Neural progenitor cell (in vitro differentiated cells): ENCODE measurements at regions not wholly inside any gene's neighbourhood (a gene's known extent, or its start where the extent isn't known, plus 50 kb on each side); places are given as distances from the start of the nearest gene placed in this dataset.

ENCODE experiments used
- DNase-seq: peaks from one replicate; pipeline ENCODE4 v3.0.0-alpha.2; 2016; ENCODE audit warnings: low spot score
- H2AFZ ChIP-seq: fragments of 200-600 bp; sonication (generic); replicated peaks from 2 replicates; pipeline ENCODE4 v1.6.1; 2016; ENCODE audit warnings: antibody characterized with exemption
- H3F3A ChIP-seq: fragments of 200-600 bp; sonication (generic); 2 replicates; pipeline ENCODE4 v1.6.1; 2016; ENCODE audit warnings: antibody characterized with exemption, low read depth
- H3K27ac ChIP-seq: fragments of 200-600 bp; sonication (generic); 2 replicates; pipeline ENCODE4 v1.5.1; 2016; ENCODE audit warnings: mild to moderate bottlenecking
- H3K27me3 ChIP-seq: fragments of 200-600 bp; sonication (generic); 2 replicates; pipeline ENCODE4 v1.6.1; 2016; ENCODE audit warnings: mild to moderate bottlenecking, moderate library complexity
- H3K36me3 ChIP-seq: fragments of 200-600 bp; sonication (generic); 2 replicates; pipeline ENCODE4 v1.5.1; 2016
- H3K4me1 ChIP-seq: fragments of 200-600 bp; sonication (generic); 2 replicates; pipeline ENCODE4 v1.6.1; 2016; ENCODE audit warnings: mixed run types
- H3K4me2 ChIP-seq: fragments of 200-600 bp; sonication (generic); 2 replicates; pipeline ENCODE4 v1.6.1; 2016
- H3K4me3 ChIP-seq: fragments of 200-600 bp; sonication (generic); 2 replicates; pipeline ENCODE4 v1.5.1; 2016
- H3K79me2 ChIP-seq: fragments of 200-600 bp; sonication (generic); 2 replicates; pipeline ENCODE4 v1.6.1; 2016; ENCODE audit warnings: low read depth
- H3K9ac ChIP-seq: fragments of 200-600 bp; sonication (generic); 2 replicates; pipeline ENCODE4 v1.6.1; 2016
- H3K9me3 ChIP-seq: fragments of 200-600 bp; sonication (generic); 2 replicates; pipeline ENCODE4 v1.5.1; 2016; ENCODE audit warnings: low read depth
- H4K20me1 ChIP-seq: fragments of 200-600 bp; sonication (generic); 2 replicates; pipeline ENCODE4 v1.6.1; 2016; ENCODE audit warnings: low read depth
- H3K27ac Mint-ChIP-seq: 3 replicates; pipeline ENCODE4 v1.8.0; 2021; ENCODE audit warnings: mixed read lengths
- H3K27me3 Mint-ChIP-seq: 2 replicates; pipeline ENCODE4 v1.8.0; 2022; ENCODE audit warnings: low read depth, mild to moderate bottlenecking, inconsistent platforms, moderate library complexity, mixed read lengths; ENCODE audit not compliant: insufficient read depth
- H3K36me3 Mint-ChIP-seq: 3 replicates; pipeline ENCODE4 v1.8.0; 2021; ENCODE audit warnings: mixed read lengths
- H3K4me1 Mint-ChIP-seq: 3 replicates; pipeline ENCODE4 v1.8.0; 2021; ENCODE audit warnings: mixed read lengths
- H3K4me3 Mint-ChIP-seq: 3 replicates; pipeline ENCODE4 v1.8.0; 2021; ENCODE audit warnings: mild to moderate bottlenecking, moderate library complexity, mixed read lengths
- H3K9me3 Mint-ChIP-seq: 3 replicates; pipeline ENCODE4 v1.8.0; 2020; ENCODE audit warnings: mixed read lengths
- EZH2 ChIP-seq: fragments of 200-600 bp; sonication (generic); IDR thresholded peaks from 2 replicates; pipeline ENCODE4 v1.6.1; 2017; ENCODE audit warnings: antibody characterized with exemption, mild to moderate bottlenecking, moderate library complexity
- EZH2phosphoT487 ChIP-seq: fragments of 200-600 bp; sonication (generic); IDR thresholded peaks from 2 replicates; pipeline ENCODE4 v1.6.1; 2017; ENCODE audit warnings: antibody characterized with exemption
- TF ChIP-seq, protein P1 (sequence below): fragments of 200-600 bp; sonication (generic); IDR thresholded peaks from 2 replicates; pipeline ENCODE4 v1.5.1; 2017; ENCODE audit warnings: antibody characterized with exemption, mild to moderate bottlenecking

DNA sequence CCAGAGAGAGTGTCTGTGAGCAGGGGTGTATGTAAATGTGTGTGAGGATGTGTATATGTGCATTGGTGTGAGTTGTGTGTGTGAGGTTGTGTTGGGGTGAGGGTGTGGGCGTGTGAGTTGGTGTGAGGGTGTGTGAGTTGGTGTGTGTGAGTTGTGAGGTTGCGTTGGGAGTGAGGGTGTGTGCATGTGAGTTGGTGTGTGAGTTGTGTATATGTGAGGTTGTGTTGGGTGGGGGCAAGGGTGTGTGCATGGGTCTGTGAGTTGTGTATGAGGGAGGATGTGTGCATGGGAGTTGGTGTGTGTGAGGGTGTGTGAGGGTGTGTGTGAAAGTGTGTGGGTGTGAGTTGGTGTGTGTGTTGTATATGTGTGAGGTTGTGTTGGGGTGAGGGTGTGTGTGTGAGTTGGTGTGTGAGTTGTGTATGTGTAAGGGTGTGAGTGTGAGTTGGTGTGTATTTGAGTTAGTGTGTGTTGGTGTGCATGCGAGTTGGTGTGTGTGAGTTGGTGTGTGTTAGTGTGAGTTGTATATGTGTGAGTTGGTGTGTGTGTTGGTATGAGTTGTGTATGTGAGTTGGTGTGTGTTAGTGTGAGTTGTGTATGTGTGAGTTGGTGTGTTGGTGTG is 161.6 kb upstream of the IER5L start:
- DNase-seq = no peak
- H3K79me2 ChIP-seq = no peaks in the 10 kb centered on the region
- peaks cover 57% of the 10 kb centered on the region for H3F3A ChIP-seq
- Mint-ChIP-seq H3K27ac (no peak overlapping the region), H3K9me3 (no peaks in the 10 kb centered on the region), H3K4me3 (no peak overlapping the region), H3K27me3 (peaks cover 9% of the 10 kb centered on the region), H3K36me3 (no peaks in the 10 kb centered on the region), H3K4me1 (peaks cover 37% of the 10 kb centered on the region)
- no peak overlapping the region for H3K9ac ChIP-seq
- peaks cover 16% of the 10 kb centered on the region for H3K4me1 ChIP-seq
- H3K27me3 ChIP-seq = no peaks in the 10 kb centered on the region
- no peak overlapping the region for H2AFZ ChIP-seq
- H4K20me1 ChIP-seq = no peaks in the 10 kb centered on the region
- H3K27ac ChIP-seq = no peak overlapping the region
- no peaks in the 10 kb centered on the region for H3K36me3 ChIP-seq
- H3K4me3 ChIP-seq = no peak overlapping the region
- no peak overlapping the region for H3K4me2 ChIP-seq
- TF ChIP-seq EZH2phosphoT487 (no peak), EZH2 (no peak)
- TF ChIP-seq, protein P1, sequence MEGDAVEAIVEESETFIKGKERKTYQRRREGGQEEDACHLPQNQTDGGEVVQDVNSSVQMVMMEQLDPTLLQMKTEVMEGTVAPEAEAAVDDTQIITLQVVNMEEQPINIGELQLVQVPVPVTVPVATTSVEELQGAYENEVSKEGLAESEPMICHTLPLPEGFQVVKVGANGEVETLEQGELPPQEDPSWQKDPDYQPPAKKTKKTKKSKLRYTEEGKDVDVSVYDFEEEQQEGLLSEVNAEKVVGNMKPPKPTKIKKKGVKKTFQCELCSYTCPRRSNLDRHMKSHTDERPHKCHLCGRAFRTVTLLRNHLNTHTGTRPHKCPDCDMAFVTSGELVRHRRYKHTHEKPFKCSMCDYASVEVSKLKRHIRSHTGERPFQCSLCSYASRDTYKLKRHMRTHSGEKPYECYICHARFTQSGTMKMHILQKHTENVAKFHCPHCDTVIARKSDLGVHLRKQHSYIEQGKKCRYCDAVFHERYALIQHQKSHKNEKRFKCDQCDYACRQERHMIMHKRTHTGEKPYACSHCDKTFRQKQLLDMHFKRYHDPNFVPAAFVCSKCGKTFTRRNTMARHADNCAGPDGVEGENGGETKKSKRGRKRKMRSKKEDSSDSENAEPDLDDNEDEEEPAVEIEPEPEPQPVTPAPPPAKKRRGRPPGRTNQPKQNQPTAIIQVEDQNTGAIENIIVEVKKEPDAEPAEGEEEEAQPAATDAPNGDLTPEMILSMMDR = no peak
- no peaks in the 10 kb centered on the region for H3K9me3 ChIP-seq

DNA sequence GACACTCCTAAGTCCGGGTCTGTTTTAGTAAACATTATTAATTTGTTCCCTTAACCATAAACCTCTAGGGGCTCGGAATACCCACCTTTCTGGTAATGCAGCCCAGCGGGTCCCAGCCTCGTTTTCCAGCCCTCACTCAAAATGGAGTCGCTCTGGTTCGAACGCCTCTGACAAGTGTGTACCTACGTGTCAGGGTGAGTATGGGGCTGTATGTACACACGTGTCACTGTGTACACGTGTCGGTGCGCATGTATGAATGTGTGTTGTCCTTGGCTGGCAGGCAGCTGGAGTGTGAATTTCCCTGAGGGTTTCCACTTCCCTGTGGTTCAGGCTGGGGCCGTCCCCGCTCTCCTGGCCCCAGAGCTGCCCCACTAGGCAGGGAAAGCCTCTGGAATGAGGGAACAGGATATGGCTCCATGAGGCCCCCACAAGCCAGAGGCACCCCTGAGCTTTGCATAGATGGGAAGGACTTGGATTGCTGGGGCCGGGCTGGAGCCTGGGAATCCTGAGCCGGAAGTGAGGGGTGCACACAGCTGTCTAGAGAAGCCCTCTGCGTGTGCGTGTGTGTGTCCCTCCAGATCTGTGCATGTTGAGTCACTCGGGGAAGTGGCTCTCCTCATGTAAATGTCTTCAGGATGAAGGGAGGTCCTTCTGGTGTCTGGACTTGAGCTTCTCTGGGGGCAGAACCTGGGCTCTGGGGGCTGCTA is 160.8 kb upstream of the IER5L start:
- Histone ChIP-seq H3K27me3 (no peaks in the 10 kb centered on the region), H2AFZ (no peak overlapping the region), H3F3A (peaks cover 64% of the 10 kb centered on the region), H3K9me3 (no peaks in the 10 kb centered on the region), H3K9ac (no peak overlapping the region), H3K4me2 (no peak overlapping the region), H3K79me2 (no peaks in the 10 kb centered on the region), H4K20me1 (no peaks in the 10 kb centered on the region), H3K27ac (no peak overlapping the region), H3K36me3 (no peaks in the 10 kb centered on the region), H3K4me1 (peaks cover 22% of the 10 kb centered on the region), H3K4me3 (no peak overlapping the region)
- Mint-ChIP-seq H3K36me3 (no peaks in the 10 kb centered on the region), H3K4me1 (peaks cover 45% of the 10 kb centered on the region), H3K27ac (no peak overlapping the region), H3K4me3 (no peak overlapping the region), H3K9me3 (no peaks in the 10 kb centered on the region), H3K27me3 (peaks cover 9% of the 10 kb centered on the region)
- TF ChIP-seq, protein P1 = no peak
- no peak for DNase-seq

DNA sequence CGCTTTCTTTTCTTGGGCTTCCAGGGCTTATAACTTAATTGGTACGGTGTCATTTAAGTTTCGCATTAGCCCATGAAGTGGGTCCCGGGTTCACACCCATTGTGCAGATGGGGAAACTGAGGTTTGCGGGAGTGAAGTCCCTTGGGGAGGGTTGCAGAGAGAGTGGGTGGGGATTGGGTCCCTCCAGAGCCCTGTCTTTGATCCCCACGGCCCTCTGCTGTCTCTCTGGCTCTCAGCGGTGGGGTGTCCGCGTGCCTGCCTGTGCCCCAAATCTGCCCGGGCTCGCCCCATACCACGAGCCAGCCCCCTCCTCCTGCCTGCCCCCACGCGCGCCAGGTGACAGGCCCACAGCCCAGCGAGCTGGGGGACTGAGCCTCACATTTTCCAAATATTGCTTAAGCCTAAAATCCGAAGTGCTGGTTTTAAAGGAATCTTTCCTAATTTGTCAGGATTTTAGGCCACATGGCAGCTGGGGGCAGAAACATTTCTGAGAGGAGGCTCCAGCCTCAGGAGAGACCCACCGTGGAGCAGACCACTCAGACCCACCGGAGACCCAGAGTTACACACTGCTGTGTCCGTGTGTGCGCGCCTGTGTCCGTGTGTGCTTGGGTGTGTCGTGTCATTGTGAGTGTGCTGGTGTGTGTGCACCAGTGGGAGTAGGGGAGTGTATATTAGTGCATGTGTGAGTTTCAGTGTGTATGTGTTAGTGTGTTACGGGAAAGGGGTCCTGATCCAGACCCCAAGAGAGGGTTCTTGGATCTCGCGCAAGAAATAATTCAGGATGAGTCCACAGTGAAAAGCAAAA is 159.5 kb upstream of the IER5L start:
- no peak for TF ChIP-seq EZH2phosphoT487
- no peak for TF ChIP-seq EZH2
- TF ChIP-seq, protein P1 = no peak
- Mint-ChIP-seq H3K4me3 (peak overlapping the region; percentile 25), H3K27ac (no peak overlapping the region), H3K27me3 (peaks cover 3% of the 10 kb centered on the region), H3K36me3 (no peaks in the 10 kb centered on the region), H3K9me3 (no peaks in the 10 kb centered on the region), H3K4me1 (peaks cover 44% of the 10 kb centered on the region)
- no peaks in the 10 kb centered on the region for H3K9me3 ChIP-seq
- no peaks in the 10 kb centered on the region for H3K36me3 ChIP-seq
- no peaks in the 10 kb centered on the region for H3K79me2 ChIP-seq
- H3K4me2 ChIP-seq = peak overlapping the region; percentile 70
- H2AFZ ChIP-seq = peak overlapping the region; percentile 46
- H4K20me1 ChIP-seq = no peaks in the 10 kb centered on the region
- no peak overlapping the region for H3K9ac ChIP-seq
- H3K27ac ChIP-seq = no peak overlapping the region
- peaks cover 61% of the 10 kb centered on the region for H3F3A ChIP-seq
- no peak for DNase-seq
- peak overlapping the region; percentile 29 for H3K4me3 ChIP-seq
- H3K27me3 ChIP-seq = no peaks in the 10 kb centered on the region
- H3K4me1 ChIP-seq = peaks cover 24% of the 10 kb centered on the region
